Right lobe of liver (tissue), 6 donors: ENCODE measurements at regions not wholly inside any gene's neighbourhood (a gene's known extent, or its start where the extent isn't known, plus 50 kb on each side); places are given as distances from the start of the nearest gene placed in this dataset.

Experiments
- ATAC-seq, 4 donors: fragments of 200-7000 bp; cut with Tn5 transposase; one replicate each; pipeline ENCODE4 v1.9.1; 2020; ENCODE audit warnings: mild to moderate bottlenecking in 4 of 4, moderate library complexity in 4 of 4
- DNase-seq, 3 donors: peaks; one replicate each; pipeline ENCODE4 v3.0.0-alpha.2; 2020
- H3K27ac ChIP-seq, 3 donors: fragments of 200-600 bp; one replicate each; pipeline ENCODE4 v1.8.0; 2022
- H3K27me3 ChIP-seq, 2 donors: fragments of 200-600 bp; one replicate each; pipeline ENCODE4 v1.8.0; 2022
- H3K36me3 ChIP-seq, 4 donors: fragments of 200-600 bp; sonication (generic) in 1 of 4; one replicate each; pipeline versions ENCODE4 v1.5.1 to v1.8.0; 2017 to 2022; ENCODE audit warnings: control low read depth in 1 of 4
- H3K4me1 ChIP-seq, 4 donors: fragments of 200-600 bp; sonication (generic) in 1 of 4; one replicate each; pipeline versions ENCODE4 v1.5.1 to v1.8.0; 2017 to 2022; ENCODE audit warnings: control low read depth in 1 of 4
- H3K4me3 ChIP-seq, 3 donors: fragments of 200-600 bp; one replicate each; pipeline ENCODE4 v1.8.0; 2022
- H3K9me3 ChIP-seq, 4 donors: fragments of 200-600 bp; sonication (generic) in 1 of 4; one replicate each; pipeline versions ENCODE4 v1.5.1 to v1.8.0; 2017 to 2022; ENCODE audit warnings: control low read depth in 1 of 4
- POLR2A ChIP-seq: fragments of 450-650 bp; IDR thresholded peaks from one replicate; pipeline ENCODE4 v1.6.1; 2017; ENCODE audit warnings: antibody characterized with exemption, mild to moderate bottlenecking
- WGBS: methylation state at CpG from one replicate; pipeline ENCODE4 v1.1.6; 2018; ENCODE audit warnings: low coverage, low lambda C conversion rate; ENCODE audit not compliant: insufficient coverage; ENCODE audit errors: missing lambda C conversion rate; 5-methylcytosine and 5-hydroxymethylcytosine counted together
- intact Hi-C, 2 donors: fragments of 100-400 bp; cut with DNase I; formaldehyde crosslinking; loops; one replicate each; pipeline versions ENCODE4 v1.11.2 to v1.14.1; 2022
- TF ChIP-seq, protein P1 (sequence below), 4 donors: fragments of 200-600 bp in 3 of 4; fragments of 450-650 bp in 1 of 4; IDR thresholded peaks; one replicate each; pipeline versions ENCODE4 v1.5.1 to v1.8.0; 2016 to 2022; ENCODE audit warnings: antibody characterized with exemption in 4 of 4, mild to moderate bottlenecking in 2 of 4
- donor health status: DM: no; HTN: yes; CAD: no.
- donor health status: DM: no; HTN: no; CAD: no.
- donor health status: DM: no; HTN: no; CAD: no.
- donor health status: DM: no; HTN: yes; CAD: no.
- donor health status: DM: no; HTN: yes; CAD: no.

DNA sequence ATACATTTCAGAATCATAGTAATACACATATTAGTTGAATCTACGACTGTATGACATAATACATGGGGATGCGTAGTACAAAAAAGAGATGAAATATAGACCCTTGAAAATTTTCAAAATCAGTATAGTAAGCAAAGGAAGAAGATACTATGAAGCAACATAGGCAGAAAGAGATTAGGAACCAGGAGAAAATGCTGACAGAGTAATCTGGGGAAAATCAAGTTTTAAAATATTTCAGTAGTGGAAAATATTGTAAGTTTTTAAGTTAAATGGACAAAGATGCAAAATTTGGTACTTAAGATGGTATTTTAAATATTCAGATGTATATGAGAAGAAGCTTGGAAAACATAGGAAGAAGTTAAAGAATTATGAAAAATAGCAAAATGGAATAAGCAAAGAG lies 915.6 kb upstream of the LRFN5 start:
- no peaks in the 10 kb centered on the region for H3K4me1 ChIP-seq
- no peaks in the 10 kb centered on the region for H3K27me3 ChIP-seq
- H3K4me3 ChIP-seq, result no peak overlapping the region
- H3K9me3 ChIP-seq, result no peaks in the 10 kb centered on the region
- no peaks in the 10 kb centered on the region for H3K36me3 ChIP-seq
- intact Hi-C loops, result no loop called here
- no peak for DNase-seq
- no peak for ATAC-seq
- 55% methylated on average over 2 of the region's 2 CpGs for WGBS
- no peak overlapping the region for H3K27ac ChIP-seq
- no peak for TF ChIP-seq POLR2A
- TF ChIP-seq, protein P1, sequence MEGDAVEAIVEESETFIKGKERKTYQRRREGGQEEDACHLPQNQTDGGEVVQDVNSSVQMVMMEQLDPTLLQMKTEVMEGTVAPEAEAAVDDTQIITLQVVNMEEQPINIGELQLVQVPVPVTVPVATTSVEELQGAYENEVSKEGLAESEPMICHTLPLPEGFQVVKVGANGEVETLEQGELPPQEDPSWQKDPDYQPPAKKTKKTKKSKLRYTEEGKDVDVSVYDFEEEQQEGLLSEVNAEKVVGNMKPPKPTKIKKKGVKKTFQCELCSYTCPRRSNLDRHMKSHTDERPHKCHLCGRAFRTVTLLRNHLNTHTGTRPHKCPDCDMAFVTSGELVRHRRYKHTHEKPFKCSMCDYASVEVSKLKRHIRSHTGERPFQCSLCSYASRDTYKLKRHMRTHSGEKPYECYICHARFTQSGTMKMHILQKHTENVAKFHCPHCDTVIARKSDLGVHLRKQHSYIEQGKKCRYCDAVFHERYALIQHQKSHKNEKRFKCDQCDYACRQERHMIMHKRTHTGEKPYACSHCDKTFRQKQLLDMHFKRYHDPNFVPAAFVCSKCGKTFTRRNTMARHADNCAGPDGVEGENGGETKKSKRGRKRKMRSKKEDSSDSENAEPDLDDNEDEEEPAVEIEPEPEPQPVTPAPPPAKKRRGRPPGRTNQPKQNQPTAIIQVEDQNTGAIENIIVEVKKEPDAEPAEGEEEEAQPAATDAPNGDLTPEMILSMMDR (IDR thresholded peaks at IDR 0.05), result no peak

DNA sequence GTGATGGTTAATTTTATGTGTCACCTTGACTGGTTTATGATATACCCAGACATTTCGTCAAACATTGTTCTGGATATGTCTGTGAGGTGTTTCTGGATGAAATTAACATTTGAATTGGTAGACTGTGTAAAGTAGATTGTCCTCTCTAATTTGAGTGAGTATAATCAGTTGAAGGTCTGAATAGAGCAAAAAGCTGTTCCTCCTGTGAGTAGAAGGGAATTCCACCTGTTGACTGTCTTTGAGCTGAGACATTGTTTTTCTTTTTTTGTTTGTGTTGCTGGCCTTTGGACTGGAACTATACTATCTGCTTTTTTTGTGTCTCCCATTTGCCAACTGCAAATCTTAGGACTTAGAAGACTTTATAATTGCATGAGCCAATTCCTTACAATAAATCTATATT lies 920.9 kb upstream of the LRFN5 start:
- TF ChIP-seq POLR2A, result no peak
- TF ChIP-seq, protein P1 (IDR thresholded peaks at IDR 0.05), result no peak
- H3K36me3 ChIP-seq, result no peaks in the 10 kb centered on the region
- no peaks in the 10 kb centered on the region for H3K27me3 ChIP-seq
- ATAC-seq (no peak), DNase-seq (no peak)
- H3K9me3 ChIP-seq, result no peaks in the 10 kb centered on the region
- 76% methylated on average over 1 of the region's 1 CpG for WGBS
- H3K4me1 ChIP-seq, result no peaks in the 10 kb centered on the region
- H3K4me3 ChIP-seq, result no peak overlapping the region
- intact Hi-C loops, result no loop called here
- H3K27ac ChIP-seq, result no peak overlapping the region

DNA sequence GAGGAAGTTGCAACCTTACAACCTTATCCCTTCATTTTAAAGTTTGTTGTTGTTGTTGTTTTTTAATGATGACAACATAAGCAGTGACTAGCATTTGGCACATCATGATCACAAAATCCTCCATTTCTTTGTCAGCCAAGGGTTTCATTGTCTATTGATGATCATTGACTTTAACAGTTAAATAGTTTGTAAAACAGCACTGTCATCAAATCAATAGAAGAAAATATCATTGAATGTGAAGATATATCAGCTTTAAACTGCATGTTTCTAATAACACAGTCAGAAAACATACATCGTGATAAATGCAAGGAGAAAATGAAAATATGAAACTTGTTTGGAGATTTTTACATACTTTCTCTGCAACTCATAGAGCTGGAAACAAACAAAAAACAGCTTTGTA lies 922.3 kb upstream of the LRFN5 start:
- Histone ChIP-seq H3K4me3 (no peak overlapping the region), H3K9me3 (no peaks in the 10 kb centered on the region), H3K36me3 (no peaks in the 10 kb centered on the region), H3K27ac (no peak overlapping the region), H3K4me1 (no peaks in the 10 kb centered on the region), H3K27me3 (no peaks in the 10 kb centered on the region)
- WGBS, result 48% methylated on average over 1 of the region's 1 CpG
- intact Hi-C loops, result no loop called here
- TF ChIP-seq, protein P1 (IDR thresholded peaks at IDR 0.05), result no peak
- no peak for TF ChIP-seq POLR2A
- no peak for ATAC-seq
- DNase-seq, result no peak

DNA sequence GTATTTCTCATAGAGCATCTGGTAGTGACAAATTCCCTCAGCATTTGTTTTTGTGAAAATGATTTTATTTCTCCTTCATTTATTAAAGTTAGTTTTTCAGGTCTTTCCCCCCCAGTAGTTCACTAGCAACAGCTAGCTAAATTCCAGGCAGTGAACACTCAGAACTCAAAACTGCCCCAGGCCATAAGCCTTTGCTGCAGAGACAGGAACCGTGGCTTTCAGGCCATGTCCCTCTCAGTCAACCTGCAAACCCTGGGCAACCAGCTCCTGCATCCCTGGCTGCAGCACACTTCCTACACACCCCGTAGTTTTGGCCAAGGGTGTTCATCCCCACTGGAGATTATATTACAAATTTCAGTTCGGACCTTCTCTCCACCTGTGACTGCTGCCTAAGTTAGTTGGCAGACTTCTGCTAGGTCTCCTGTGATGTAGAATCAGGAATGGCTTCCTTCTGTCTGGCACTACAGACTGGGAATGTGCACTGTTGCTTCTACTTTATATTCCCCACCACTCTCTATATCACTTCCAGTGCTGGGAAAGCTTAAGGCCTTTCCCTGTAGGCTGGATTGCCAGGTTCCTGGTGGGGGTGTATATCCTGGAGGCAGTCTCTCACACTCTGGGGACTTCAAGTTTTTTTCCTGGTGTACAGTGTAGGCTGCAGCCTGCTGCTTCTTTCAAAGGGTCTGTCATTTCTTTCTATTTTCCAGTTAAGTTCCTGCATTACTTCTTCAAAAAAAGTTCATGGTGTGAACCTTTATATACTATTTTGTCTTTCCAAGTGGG lies 924.4 kb upstream of the LRFN5 start:
- Histone ChIP-seq H3K27ac (no peak overlapping the region), H3K36me3 (no peaks in the 10 kb centered on the region), H3K4me1 (no peaks in the 10 kb centered on the region), H3K27me3 (no peaks in the 10 kb centered on the region), H3K9me3 (no peaks in the 10 kb centered on the region), H3K4me3 (no peak overlapping the region)
- no peak for DNase-seq
- intact Hi-C loops, result no loop called here
- TF ChIP-seq, protein P1 (IDR thresholded peaks at IDR 0.05), result no peak
- TF ChIP-seq POLR2A, result no peak
- ATAC-seq, result no peak
- WGBS, result 68% methylated on average over 3 of the region's 3 CpGs
